ENCODE measurements at regions not wholly inside any gene's neighbourhood (a gene's known extent, or its start where the extent isn't known, plus 50 kb on each side); places are given as distances from the start of the nearest gene placed in this dataset.

DNA sequence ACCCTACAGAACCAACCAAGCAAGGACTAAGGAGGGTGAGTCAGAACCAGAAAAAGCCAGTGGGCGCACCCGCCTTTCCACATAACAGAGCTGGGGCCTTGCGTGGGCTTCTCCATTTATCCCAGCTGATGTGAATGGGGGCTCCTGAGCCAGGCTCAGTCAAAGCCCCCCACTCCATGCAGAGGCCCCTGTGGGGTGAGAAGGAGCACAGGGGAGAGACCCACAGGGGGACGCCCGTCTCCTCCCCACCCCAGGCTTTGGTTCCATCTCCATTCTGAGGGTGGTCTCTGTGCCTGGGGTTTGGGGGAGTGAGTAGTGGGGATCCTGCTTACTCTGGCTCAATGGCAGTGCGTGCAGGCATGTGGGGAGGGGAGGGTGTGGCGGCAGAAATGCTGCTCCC, 210.1 kb upstream of the TNRC6C start:
- TF ChIP-seq, protein P1, sequence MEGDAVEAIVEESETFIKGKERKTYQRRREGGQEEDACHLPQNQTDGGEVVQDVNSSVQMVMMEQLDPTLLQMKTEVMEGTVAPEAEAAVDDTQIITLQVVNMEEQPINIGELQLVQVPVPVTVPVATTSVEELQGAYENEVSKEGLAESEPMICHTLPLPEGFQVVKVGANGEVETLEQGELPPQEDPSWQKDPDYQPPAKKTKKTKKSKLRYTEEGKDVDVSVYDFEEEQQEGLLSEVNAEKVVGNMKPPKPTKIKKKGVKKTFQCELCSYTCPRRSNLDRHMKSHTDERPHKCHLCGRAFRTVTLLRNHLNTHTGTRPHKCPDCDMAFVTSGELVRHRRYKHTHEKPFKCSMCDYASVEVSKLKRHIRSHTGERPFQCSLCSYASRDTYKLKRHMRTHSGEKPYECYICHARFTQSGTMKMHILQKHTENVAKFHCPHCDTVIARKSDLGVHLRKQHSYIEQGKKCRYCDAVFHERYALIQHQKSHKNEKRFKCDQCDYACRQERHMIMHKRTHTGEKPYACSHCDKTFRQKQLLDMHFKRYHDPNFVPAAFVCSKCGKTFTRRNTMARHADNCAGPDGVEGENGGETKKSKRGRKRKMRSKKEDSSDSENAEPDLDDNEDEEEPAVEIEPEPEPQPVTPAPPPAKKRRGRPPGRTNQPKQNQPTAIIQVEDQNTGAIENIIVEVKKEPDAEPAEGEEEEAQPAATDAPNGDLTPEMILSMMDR (IDR thresholded peaks at IDR 0.05; ENCODE audit: low read depth, low read length, poor library complexity, severe bottlenecking): no peak
- TF ChIP-seq EZH2phosphoT487 (IDR thresholded peaks at IDR 0.05; ENCODE audit: borderline replicate concordance, low read length): no peak
